ENCODE measurements at regions not wholly inside any gene's neighbourhood (a gene's known extent, or its start where the extent isn't known, plus 50 kb on each side); places are given as distances from the start of the nearest gene placed in this dataset.

DNA sequence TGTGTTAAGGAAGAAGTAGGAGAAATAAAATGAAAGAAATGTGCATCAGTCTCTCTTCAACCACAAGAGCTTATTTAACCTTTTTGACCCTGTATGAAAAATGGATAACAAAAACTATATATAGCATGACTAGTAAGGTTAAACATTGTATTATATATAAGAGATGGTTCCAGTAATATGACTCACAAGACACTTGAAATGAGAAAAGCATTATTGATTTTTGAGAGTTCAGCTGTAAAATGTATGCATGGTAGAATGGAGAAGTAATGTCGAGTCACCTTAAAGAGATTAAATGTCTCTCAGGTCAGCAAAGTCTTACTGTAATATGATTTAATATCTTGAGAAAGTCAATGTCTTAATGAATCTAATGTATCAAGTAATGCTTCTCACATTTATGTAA lies 860.9 kb downstream of the TAF11L14 start:
- H2BK20ac ChIP-seq (ENCODE audit: low read length), result no peak overlapping the region
- H2BK5ac ChIP-seq (ENCODE audit: low read depth, low read length), result no peak overlapping the region
- no peak overlapping the region for H2AFZ ChIP-seq (ENCODE audit: low read length)
- H2BK120ac ChIP-seq (replicated peaks; ENCODE audit: low read depth, low read length), result no peak overlapping the region
- H3K9me3 ChIP-seq (ENCODE audit: insufficient read depth in 2 of 2, low read depth in 1 of 2, low read length in 1 of 2), result peaks cover 8 to 9% of the 10 kb centered on the region in 2 experiments; a peak in 1 of 4 replicates
- H3K27me3 ChIP-seq (replicated peaks in 1 of 4; ENCODE audit: control insufficient read depth in 3 of 4, extremely low read depth in 1 of 4, insufficient read depth in 3 of 4, low read length in 3 of 4), result no peaks in the 10 kb centered on the region
- H4K5ac ChIP-seq (ENCODE audit: insufficient read length, low read depth, low read length), result no peak overlapping the region
- H4K8ac ChIP-seq (ENCODE audit: extremely low read depth, insufficient read depth, low read length), result no peak overlapping the region
- DNase-seq (ENCODE audit: low read depth in 1 of 2, low spot score in 2 of 2) (no peak), FAIRE-seq (no peak)
- H3K27ac ChIP-seq (ENCODE audit: low read depth, low read length), result no peak overlapping the region
- no peaks in the 10 kb centered on the region; a peak in 3 of 8 replicates for H3K36me3 ChIP-seq (ENCODE audit: control insufficient read depth in 2 of 4, insufficient read depth in 4 of 4, low read length in 3 of 4)
- no peak overlapping the region for H3K4me3 ChIP-seq (ENCODE audit: extremely low read depth in 1 of 4, insufficient read depth in 2 of 4, low read depth in 3 of 4, low read length in 4 of 4)
- TF ChIP-seq RXRA (IDR thresholded peaks at IDR 0.05; ENCODE audit: insufficient read depth, low read depth, low read length), result no peak
- no peak for TF ChIP-seq ASH2L (IDR thresholded peaks at IDR 0.05; ENCODE audit: low read length)
- TF ChIP-seq CHD2 (IDR thresholded peaks at IDR 0.05; ENCODE audit: low read length), result no peak
- TF ChIP-seq CREB1 (IDR thresholded peaks at IDR 0.05), result no peak
- no peak for TF ChIP-seq NRF1 (IDR thresholded peaks at IDR 0.05; ENCODE audit: low read depth, low read length)
- no peak for TF ChIP-seq TAF1 (IDR thresholded peaks at IDR 0.05; ENCODE audit: low read depth, low read length)
- no peak for TF ChIP-seq KDM4A (IDR thresholded peaks at IDR 0.05; ENCODE audit: low read depth, low read length, severe bottlenecking)
- no peak for TF ChIP-seq SIX5 (IDR thresholded peaks at IDR 0.05; ENCODE audit: low read depth, low read length)
- TF ChIP-seq ZNF274 (IDR thresholded peaks at IDR 0.05; ENCODE audit: borderline replicate concordance, extremely low read depth, low read length), result no peak
- TF ChIP-seq, protein P1, sequence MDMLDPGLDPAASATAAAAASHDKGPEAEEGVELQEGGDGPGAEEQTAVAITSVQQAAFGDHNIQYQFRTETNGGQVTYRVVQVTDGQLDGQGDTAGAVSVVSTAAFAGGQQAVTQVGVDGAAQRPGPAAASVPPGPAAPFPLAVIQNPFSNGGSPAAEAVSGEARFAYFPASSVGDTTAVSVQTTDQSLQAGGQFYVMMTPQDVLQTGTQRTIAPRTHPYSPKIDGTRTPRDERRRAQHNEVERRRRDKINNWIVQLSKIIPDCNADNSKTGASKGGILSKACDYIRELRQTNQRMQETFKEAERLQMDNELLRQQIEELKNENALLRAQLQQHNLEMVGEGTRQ (IDR thresholded peaks at IDR 0.05; ENCODE audit: low read length), result no peak
- TF ChIP-seq HDAC6 (IDR thresholded peaks at IDR 0.05; ENCODE audit: low read depth, low read length), result no peak
- TF ChIP-seq SIN3A (conservative IDR thresholded peaks at IDR 0.05 in 1 of 2, IDR thresholded peaks at IDR 0.05 in 1 of 2; ENCODE audit: low read depth in 1 of 2, low read length in 2 of 2), result no peak
- TF ChIP-seq RAD21 (IDR thresholded peaks at IDR 0.05 in 1 of 2, conservative IDR thresholded peaks at IDR 0.05 in 1 of 2; ENCODE audit: low read depth in 2 of 2, low read length in 2 of 2), result no peak
- no peak for TF ChIP-seq SUZ12 (IDR thresholded peaks at IDR 0.05; ENCODE audit: low read length)
- no peaks in the 10 kb centered on the region for H3K79me2 ChIP-seq (ENCODE audit: control insufficient read depth in 1 of 2, insufficient read depth in 2 of 2, low read length in 2 of 2)
- 93% methylated on average over 1 of the region's 1 CpG; no CpG with 5 or more reads in 1 of the 2 experiments for WGBS, 2 experiments (ENCODE audit: extremely low coverage in 1 of 2, insufficient coverage in 1 of 2, insufficient read length in 1 of 2, insufficient replicate concordance in 2 of 2, low coverage in 1 of 2, low lambda C conversion rate in 2 of 2, missing lambda C conversion rate in 1 of 2)
- ChIA-PET CTCF (ENCODE audit: partially characterized antibody) (no interaction called here), POLR2A (ENCODE audit: partially characterized antibody) (no interaction called here)
- H3K9ac ChIP-seq (replicated peaks in 1 of 4; ENCODE audit: extremely low read depth in 1 of 4, low read depth in 3 of 4, low read length in 3 of 4), result no peak overlapping the region
- H3K56ac ChIP-seq (replicated peaks; ENCODE audit: insufficient read length, low read depth, low read length), result no peak overlapping the region
- no peaks in the 10 kb centered on the region for H3K79me1 ChIP-seq (ENCODE audit: low read depth, low read length)
- H3K14ac ChIP-seq (ENCODE audit: insufficient read length), result no peak overlapping the region
- H2BK12ac ChIP-seq (ENCODE audit: low read depth, low read length), result no peak overlapping the region
- no peaks in the 10 kb centered on the region for H4K20me1 ChIP-seq (replicated peaks in 1 of 2; ENCODE audit: control insufficient read depth in 1 of 2, insufficient read depth in 2 of 2, low read length in 2 of 2)
- H3K4me1 ChIP-seq (replicated peaks in 1 of 4; ENCODE audit: control insufficient read depth in 3 of 4, insufficient read depth in 4 of 4, low read length in 3 of 4), result no peaks in the 10 kb centered on the region
- no peak overlapping the region for H2BK15ac ChIP-seq (ENCODE audit: low read length)
- no peaks in the 10 kb centered on the region for H3K23me2 ChIP-seq (ENCODE audit: low read depth, low read length)
- no peak overlapping the region for H3K23ac ChIP-seq (ENCODE audit: insufficient read length)
- no peak overlapping the region for H2AK5ac ChIP-seq (ENCODE audit: low read depth, low read length)
- no peak overlapping the region for H3K4ac ChIP-seq (replicated peaks; ENCODE audit: insufficient read length, low read depth, low read length)
- H3K18ac ChIP-seq (ENCODE audit: extremely low read depth, low read length), result no peak overlapping the region
- no peak overlapping the region for H4K91ac ChIP-seq (replicated peaks; ENCODE audit: insufficient read length, low read length)
- H3K4me2 ChIP-seq (ENCODE audit: insufficient read depth in 1 of 2, low read depth in 2 of 2, low read length in 2 of 2), result no peak overlapping the region

Data from H1 (cell line).